ENCODE measurements at regions not wholly inside any gene's neighbourhood (a gene's known extent, or its start where the extent isn't known, plus 50 kb on each side); places are given as distances from the start of the nearest gene placed in this dataset.

DNA sequence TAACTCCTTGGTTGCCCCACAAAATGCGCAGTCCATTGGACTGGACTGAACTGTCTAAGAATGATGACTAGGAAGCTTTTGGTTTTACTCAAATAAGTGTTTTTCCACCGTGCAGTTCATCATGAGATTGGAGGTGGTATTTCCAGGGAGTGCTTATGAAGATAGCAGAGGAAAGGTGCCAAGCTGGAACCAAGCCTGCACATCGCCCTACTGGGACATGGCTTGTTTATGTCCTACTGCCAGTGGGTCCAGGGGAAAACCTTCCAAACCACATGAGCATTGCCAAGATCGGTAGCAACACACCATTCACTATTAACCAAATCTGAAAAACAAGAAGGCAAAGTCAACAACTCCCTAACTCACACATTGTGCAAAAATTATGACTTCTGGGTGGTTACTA is 54.7 kb upstream of the DSCAM start:
- Mint-ChIP-seq H3K27ac (no peak overlapping the region), H3K4me1 (ENCODE audit: low read depth) (no peaks in the 10 kb centered on the region), H3K36me3 (no peaks in the 10 kb centered on the region), H3K27me3 (no peaks in the 10 kb centered on the region), H3K9me3 (peaks cover 9% of the 10 kb centered on the region), H3K4me3 (no peak overlapping the region)
- no peak for DNase-seq
- intact Hi-C loops (cut with micrococcal nuclease) = no loop called here
- ChIA-PET CTCF (no interaction called here), POLR2A (no interaction called here)

DNA sequence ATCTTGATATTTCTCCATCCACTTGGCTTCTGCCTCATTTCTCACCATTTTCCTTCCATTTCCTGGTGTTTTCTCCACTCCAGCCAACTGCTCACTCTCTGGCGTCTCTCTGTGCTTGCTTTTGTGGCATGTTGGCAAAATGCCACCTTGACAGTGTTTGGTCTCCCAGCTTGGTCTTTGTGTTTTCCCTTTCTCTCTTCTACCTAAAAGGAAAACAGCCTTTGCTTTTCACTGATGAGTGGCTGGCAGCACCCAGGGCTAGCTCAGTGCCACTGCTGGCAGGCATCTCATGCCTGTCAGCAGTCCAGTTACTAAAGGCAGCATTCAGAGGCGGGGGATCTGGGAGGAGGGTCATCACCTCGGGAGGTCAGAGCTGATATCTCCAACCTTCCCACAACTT is 55.3 kb upstream of the DSCAM start:
- Mint-ChIP-seq H3K4me1 (ENCODE audit: low read depth) (no peaks in the 10 kb centered on the region), H3K27ac (no peak overlapping the region), H3K9me3 (peaks cover 5% of the 10 kb centered on the region), H3K4me3 (no peak overlapping the region), H3K36me3 (no peaks in the 10 kb centered on the region), H3K27me3 (no peaks in the 10 kb centered on the region)
- ChIA-PET CTCF (no interaction called here), POLR2A (no interaction called here)
- DNase-seq = no peak
- intact Hi-C loops (cut with micrococcal nuclease) = no loop called here

DNA sequence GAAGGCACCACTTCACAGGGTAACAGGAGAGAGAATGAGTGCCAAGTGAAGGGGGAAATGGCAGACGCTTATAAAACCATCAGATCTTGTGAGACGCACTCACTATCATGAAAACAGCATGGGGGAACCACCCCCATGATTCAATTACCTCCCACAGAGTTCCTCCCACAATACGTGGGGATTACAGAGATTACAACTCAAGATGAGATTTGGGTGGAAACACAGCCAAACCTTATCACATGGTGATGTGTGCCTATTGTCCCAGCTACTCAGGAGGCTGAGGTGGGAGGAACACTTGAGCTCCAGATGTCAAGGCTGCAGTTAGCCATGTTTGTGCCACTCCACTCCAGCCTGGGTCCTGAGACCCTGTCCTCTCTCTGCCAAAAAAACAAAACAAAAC is 56.0 kb upstream of the DSCAM start:
- Mint-ChIP-seq H3K36me3 (no peaks in the 10 kb centered on the region), H3K27me3 (no peaks in the 10 kb centered on the region), H3K9me3 (peaks cover 5% of the 10 kb centered on the region), H3K4me1 (ENCODE audit: low read depth) (no peaks in the 10 kb centered on the region), H3K4me3 (no peak overlapping the region), H3K27ac (no peak overlapping the region)
- DNase-seq = no peak
- intact Hi-C loops (cut with micrococcal nuclease) = no loop called here
- CTCF ChIA-PET = no interaction called here
- POLR2A ChIA-PET = no interaction called here

DNA sequence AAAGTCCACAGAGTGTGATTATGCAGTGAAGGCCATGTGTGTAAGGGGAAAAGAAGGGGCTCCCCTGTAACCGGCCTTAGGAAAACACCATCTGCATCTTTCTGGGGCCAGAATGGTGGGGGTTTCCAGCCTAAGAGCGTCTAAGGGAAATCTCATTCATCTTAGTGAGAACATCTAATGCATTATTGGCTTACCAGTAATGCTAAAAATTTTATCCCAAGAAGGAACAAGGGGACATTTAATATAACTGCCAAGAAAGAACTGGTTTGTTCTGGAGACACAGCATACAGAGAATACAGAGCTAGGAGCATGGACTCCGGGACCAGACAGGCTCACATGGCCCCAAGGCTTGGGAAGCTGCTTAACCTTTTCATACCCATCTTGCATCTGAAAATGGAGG is 58.3 kb upstream of the DSCAM start:
- CTCF ChIA-PET = no interaction called here
- no peaks in the 10 kb centered on the region for H3K4me1 Mint-ChIP-seq (ENCODE audit: low read depth)
- POLR2A ChIA-PET = no interaction called here
- no peaks in the 10 kb centered on the region for H3K9me3 Mint-ChIP-seq
- no peaks in the 10 kb centered on the region for H3K36me3 Mint-ChIP-seq
- intact Hi-C loops (cut with micrococcal nuclease) = no loop called here
- no peak overlapping the region for H3K4me3 Mint-ChIP-seq
- no peak overlapping the region for H3K27ac Mint-ChIP-seq
- DNase-seq = no peak
- no peaks in the 10 kb centered on the region for H3K27me3 Mint-ChIP-seq

DNA sequence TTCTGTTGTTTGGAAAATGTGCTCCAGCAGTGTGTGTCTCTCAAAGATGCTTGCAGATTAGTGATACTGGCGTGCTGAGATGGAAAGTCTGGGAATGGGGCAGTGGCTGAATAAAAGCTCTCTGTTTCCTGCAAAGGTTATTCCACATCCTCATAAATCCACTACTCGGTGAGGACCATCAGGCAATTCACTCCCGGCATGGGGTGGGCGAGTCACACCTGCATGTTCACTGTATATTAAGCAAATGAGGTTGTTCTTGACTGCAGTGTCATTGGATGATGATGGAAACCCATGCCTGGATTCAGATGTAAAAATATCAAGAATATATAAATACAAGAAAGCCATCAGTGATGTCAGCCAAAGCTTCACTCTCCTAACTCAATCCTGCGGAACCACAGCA is 65.4 kb upstream of the DSCAM start:
- peaks cover 5% of the 10 kb centered on the region for H3K9me3 Mint-ChIP-seq
- H3K4me3 Mint-ChIP-seq = no peak overlapping the region
- H3K27me3 Mint-ChIP-seq = no peaks in the 10 kb centered on the region
- no peak for DNase-seq
- H3K27ac Mint-ChIP-seq = no peak overlapping the region
- H3K36me3 Mint-ChIP-seq = no peaks in the 10 kb centered on the region
- no peaks in the 10 kb centered on the region for H3K4me1 Mint-ChIP-seq (ENCODE audit: low read depth)
- CTCF ChIA-PET = no interaction called here
- intact Hi-C loops (cut with micrococcal nuclease) = no loop called here
- POLR2A ChIA-PET = no interaction called here

DNA sequence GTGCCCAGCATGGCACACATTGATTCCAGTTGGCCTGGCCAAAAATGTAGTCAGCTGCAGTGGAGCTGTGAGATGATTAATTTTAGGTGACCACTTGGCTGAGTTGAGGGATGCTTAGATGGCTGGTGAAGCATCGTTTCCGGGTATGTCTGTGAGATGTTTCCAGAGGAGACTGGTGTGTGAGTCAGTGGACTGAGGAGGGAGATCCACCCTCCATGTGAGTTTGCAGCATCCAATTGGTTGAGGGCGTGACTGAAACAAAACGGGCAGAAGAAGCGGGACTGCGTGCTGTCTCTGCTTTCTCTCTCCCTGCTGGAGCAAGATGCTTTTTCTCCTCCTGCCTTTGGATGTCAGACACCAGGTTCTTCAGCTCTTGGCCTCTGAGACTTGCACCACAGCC is 68.2 kb upstream of the DSCAM start:
- no peak overlapping the region for H3K27ac Mint-ChIP-seq
- peaks cover 5% of the 10 kb centered on the region for H3K9me3 Mint-ChIP-seq
- H3K4me1 Mint-ChIP-seq (ENCODE audit: low read depth) = no peaks in the 10 kb centered on the region
- ChIA-PET CTCF (no interaction called here), POLR2A (no interaction called here)
- intact Hi-C loops (cut with micrococcal nuclease) = no loop called here
- no peak overlapping the region for H3K4me3 Mint-ChIP-seq
- H3K36me3 Mint-ChIP-seq = no peaks in the 10 kb centered on the region
- DNase-seq = no peak
- no peaks in the 10 kb centered on the region for H3K27me3 Mint-ChIP-seq

DNA sequence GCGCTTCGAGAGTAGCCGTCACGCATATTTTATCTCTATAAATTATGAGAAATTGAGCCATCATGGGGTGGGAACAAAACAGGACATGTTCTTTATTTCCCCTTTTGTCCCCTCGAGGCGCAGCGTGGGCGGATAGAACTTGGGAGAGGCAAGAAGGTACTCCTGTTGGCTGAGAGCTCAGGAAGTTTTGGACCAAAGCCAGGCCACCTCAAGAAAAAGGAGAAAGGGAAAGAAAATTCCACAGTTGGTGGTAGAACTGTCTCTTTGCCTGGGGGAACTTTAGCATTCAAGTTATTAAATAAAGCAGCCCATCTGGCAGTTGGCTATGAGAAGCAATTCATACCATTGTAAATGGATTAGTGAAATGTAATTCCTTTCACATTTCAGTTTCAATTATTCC is 76.4 kb upstream of the DSCAM start:
- Mint-ChIP-seq H3K27ac (no peak overlapping the region), H3K9me3 (peaks cover 6% of the 10 kb centered on the region), H3K4me3 (no peak overlapping the region), H3K36me3 (no peaks in the 10 kb centered on the region), H3K4me1 (ENCODE audit: low read depth) (no peaks in the 10 kb centered on the region), H3K27me3 (no peaks in the 10 kb centered on the region)
- DNase-seq = no peak
- ChIA-PET CTCF (no interaction called here), POLR2A (no interaction called here)
- intact Hi-C loops (cut with micrococcal nuclease) = no loop called here

DNA sequence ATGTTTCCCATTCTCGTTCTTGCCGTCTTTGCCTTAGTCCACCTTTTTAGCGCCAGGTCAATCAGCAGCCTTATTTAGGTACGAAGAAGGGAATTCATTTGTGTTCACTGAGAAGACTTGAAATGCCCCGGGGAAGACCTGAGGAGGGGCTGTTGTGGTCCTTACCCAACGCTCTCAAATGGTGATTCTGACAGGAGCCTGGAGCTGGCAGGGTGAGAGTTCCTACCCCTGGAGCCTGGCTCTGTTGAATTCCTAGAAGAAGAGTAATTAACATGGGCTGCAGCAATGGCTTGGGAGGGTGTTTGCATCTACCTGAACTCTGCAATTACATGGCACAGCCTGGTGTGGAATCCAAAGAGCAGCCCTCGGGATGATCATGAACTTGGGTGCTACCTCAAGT is 76.9 kb upstream of the DSCAM start:
- no peaks in the 10 kb centered on the region for H3K27me3 Mint-ChIP-seq
- POLR2A ChIA-PET = no interaction called here
- intact Hi-C loops (cut with micrococcal nuclease) = no loop called here
- no peak overlapping the region for H3K4me3 Mint-ChIP-seq
- peaks cover 11% of the 10 kb centered on the region for H3K9me3 Mint-ChIP-seq
- no peak overlapping the region for H3K27ac Mint-ChIP-seq
- DNase-seq = no peak
- no peaks in the 10 kb centered on the region for H3K4me1 Mint-ChIP-seq (ENCODE audit: low read depth)
- H3K36me3 Mint-ChIP-seq = no peaks in the 10 kb centered on the region
- CTCF ChIA-PET = no interaction called here

DNA sequence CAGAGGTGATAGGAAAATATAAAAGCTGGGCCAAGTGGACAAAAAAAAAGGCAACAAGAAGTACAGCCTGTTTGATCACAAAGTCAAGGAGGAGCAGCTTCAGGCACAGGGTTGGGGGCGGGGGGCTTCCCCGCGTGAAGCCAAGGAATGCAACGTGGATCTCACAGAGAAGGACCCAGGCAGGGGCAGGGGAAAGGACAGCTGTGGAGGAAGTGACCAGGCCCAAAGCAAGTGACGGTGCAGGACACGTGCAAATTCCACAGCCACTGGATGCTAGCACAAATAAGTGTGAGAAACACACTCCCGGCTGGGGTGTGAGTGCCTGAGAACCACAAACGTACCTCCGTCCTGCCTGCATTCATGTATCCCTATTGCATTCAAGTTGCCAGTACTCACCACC is 77.7 kb upstream of the DSCAM start:
- H3K27me3 Mint-ChIP-seq = no peaks in the 10 kb centered on the region
- CTCF ChIA-PET = interaction anchor here (0.6 kb wide), 1 partner anchor 146 kb away, joined by 3 read pairs; no protein-coding TSS in a partner anchor
- intact Hi-C loops (cut with micrococcal nuclease) = no loop called here
- no peak overlapping the region for H3K27ac Mint-ChIP-seq
- no peaks in the 10 kb centered on the region for H3K36me3 Mint-ChIP-seq
- DNase-seq = no peak
- POLR2A ChIA-PET = no interaction called here
- H3K4me1 Mint-ChIP-seq (ENCODE audit: low read depth) = no peaks in the 10 kb centered on the region
- H3K9me3 Mint-ChIP-seq = peaks cover 15% of the 10 kb centered on the region
- no peak overlapping the region for H3K4me3 Mint-ChIP-seq

DNA sequence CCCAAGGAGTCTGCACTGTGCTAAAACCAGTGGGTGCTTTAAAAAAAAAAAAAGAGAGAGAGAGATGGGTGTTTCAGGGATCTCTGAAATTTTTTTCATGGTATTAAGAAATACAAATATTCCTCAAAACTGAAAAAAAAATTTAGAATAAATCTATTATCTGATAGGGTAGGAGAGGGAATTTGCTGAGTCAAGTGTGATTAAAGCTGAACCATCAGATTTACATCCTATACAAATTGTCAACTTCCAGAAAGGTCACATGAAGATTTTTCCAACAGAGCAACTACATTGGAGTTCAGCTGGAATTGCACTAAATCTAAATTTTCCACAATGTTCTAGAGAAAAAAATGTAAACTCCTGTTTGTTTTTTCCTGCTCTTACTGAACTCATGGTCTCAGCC is 79.3 kb upstream of the DSCAM start:
- H3K9me3 Mint-ChIP-seq = peaks cover 22% of the 10 kb centered on the region
- no peaks in the 10 kb centered on the region for H3K36me3 Mint-ChIP-seq
- H3K4me3 Mint-ChIP-seq = no peak overlapping the region
- ChIA-PET POLR2A (no interaction called here), CTCF (no interaction called here)
- no peaks in the 10 kb centered on the region for H3K4me1 Mint-ChIP-seq (ENCODE audit: low read depth)
- H3K27me3 Mint-ChIP-seq = no peaks in the 10 kb centered on the region
- intact Hi-C loops (cut with micrococcal nuclease) = no loop called here
- no peak for DNase-seq
- no peak overlapping the region for H3K27ac Mint-ChIP-seq

DNA sequence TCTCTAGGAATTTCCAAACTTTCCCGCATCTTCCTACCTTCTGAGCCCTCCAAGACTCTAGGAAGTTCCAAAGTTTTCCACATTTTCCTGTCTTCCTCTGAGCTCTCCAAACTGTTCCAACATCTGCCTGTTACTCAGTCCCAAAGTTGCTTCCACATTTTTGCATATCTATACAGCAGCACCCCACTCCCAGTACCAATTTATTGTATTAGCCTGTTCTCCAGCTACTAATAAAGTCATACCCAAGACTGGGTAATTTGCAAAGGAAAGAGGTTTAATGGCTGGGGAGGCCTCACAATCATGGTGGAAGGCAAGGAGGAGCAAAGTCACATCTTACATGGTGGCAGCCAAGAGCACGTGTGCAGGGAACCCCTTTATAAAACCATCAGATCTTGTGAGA is 82.9 kb upstream of the DSCAM start:
- H3K9me3 Mint-ChIP-seq = peaks cover 22% of the 10 kb centered on the region
- no peak overlapping the region for H3K4me3 Mint-ChIP-seq
- intact Hi-C loops (cut with micrococcal nuclease) = no loop called here
- no peaks in the 10 kb centered on the region for H3K36me3 Mint-ChIP-seq
- CTCF ChIA-PET = no interaction called here
- H3K27ac Mint-ChIP-seq = no peak overlapping the region
- H3K27me3 Mint-ChIP-seq = no peaks in the 10 kb centered on the region
- POLR2A ChIA-PET = no interaction called here
- no peaks in the 10 kb centered on the region for H3K4me1 Mint-ChIP-seq (ENCODE audit: low read depth)
- DNase-seq = no peak

DNA sequence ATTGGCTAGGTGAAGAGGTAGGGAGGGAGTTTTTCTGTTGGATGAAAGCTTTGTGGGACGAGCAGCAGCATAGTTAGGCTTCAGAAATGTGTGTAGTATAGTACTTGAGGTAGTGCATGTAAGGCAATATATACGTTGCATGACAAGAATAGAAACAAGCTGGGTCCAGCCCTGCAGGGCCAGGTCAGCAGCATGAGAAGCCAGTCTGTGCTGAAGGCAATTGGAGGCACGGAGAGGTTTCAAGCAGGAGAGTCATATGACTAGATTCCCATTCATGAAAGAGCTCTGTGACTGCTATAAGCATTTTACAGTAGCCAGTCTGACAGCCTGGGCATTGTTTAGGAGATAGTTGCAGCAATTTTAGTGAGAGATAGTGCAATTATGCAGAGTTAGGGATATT is 84.2 kb upstream of the DSCAM start:
- intact Hi-C loops (cut with micrococcal nuclease) = no loop called here
- no peak for DNase-seq
- Mint-ChIP-seq H3K4me3 (no peak overlapping the region), H3K27me3 (no peaks in the 10 kb centered on the region), H3K27ac (no peak overlapping the region), H3K36me3 (no peaks in the 10 kb centered on the region), H3K4me1 (ENCODE audit: low read depth) (no peaks in the 10 kb centered on the region), H3K9me3 (peaks cover 22% of the 10 kb centered on the region)
- CTCF ChIA-PET = no interaction called here
- POLR2A ChIA-PET = no interaction called here

DNA sequence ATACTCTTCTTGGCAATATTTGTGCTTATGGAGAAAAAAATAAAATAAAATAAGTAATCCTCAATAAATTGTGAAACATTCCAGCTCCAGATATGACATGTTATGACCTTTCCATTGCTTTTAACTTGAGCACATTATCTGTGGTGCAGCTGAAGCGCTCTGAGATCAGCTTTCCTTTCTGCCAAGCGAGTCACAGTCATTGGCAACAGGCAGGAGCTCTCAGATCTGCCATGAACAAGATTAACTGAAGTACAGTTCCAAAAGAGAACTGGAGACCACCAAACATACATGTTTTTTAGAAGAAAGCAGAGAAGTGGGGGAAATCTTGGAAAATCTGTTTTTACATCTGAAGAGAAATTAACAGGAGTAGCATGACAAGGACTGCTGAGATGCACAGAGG is 89.2 kb upstream of the DSCAM start:
- ChIA-PET CTCF (interaction anchor here (0.6 kb wide), 1 partner anchor 56 kb away, joined by 3 read pairs; no protein-coding TSS in a partner anchor), POLR2A (no interaction called here)
- DNase-seq = no peak
- intact Hi-C loops (cut with micrococcal nuclease) = no loop called here
- no peaks in the 10 kb centered on the region for H3K36me3 Mint-ChIP-seq
- no peaks in the 10 kb centered on the region for H3K9me3 Mint-ChIP-seq
- H3K4me3 Mint-ChIP-seq = no peak overlapping the region
- no peak overlapping the region for H3K27ac Mint-ChIP-seq
- H3K4me1 Mint-ChIP-seq (ENCODE audit: low read depth) = no peaks in the 10 kb centered on the region
- H3K27me3 Mint-ChIP-seq = no peaks in the 10 kb centered on the region

DNA sequence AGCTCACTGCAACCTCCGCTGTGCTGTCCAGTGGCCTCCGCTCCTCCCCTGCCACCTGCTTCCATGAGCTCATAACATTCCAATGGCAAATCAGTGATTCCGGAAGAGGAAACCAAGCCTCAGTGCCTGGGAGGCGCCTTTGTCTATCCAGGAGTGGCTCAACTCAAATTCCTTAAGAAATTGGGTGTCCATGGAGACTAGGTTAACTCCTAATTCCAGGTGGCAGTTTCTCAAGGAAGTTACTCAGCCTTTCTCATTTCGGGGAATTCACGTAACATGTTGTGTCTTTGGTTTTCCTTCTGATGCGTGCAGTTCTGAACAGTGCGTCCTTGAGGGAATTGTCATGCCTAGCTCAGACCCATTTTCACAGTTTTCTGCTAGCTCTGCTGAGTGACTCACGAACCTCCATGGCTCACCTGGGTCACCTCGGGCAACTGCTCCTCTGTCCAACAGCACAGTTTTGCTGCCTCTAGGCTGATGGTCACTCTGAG is 89.9 kb upstream of the DSCAM start:
- Mint-ChIP-seq H3K27ac (no peak overlapping the region), H3K36me3 (no peaks in the 10 kb centered on the region), H3K27me3 (no peaks in the 10 kb centered on the region), H3K9me3 (no peaks in the 10 kb centered on the region), H3K4me1 (ENCODE audit: low read depth) (no peaks in the 10 kb centered on the region), H3K4me3 (no peak overlapping the region)
- POLR2A ChIA-PET = no interaction called here
- CTCF ChIA-PET = no interaction called here
- intact Hi-C loops (cut with micrococcal nuclease) = no loop called here
- no peak for DNase-seq

Measured in activated CD4-positive, alpha-beta memory T cell treated with anti-CD3 and anti-CD28 coated beads for 36 hours (primary cell).